Loucy (cell line): ENCODE measurements at regions not wholly inside any gene's neighbourhood (a gene's known extent, or its start where the extent isn't known, plus 50 kb on each side); places are given as distances from the start of the nearest gene placed in this dataset.
"Not testable (repeated sequence)": the region's sequence is repeated elsewhere in the genome, so short reads cannot be mapped to it uniquely, and the experiment has no call there.

Source experiments
- CTCF ChIP-seq: fragments of 200-600 bp; sonication (generic); conservative IDR thresholded peaks from 2 replicates; pipeline ENCODE4 v1.5.1; 2014; ENCODE audit warnings: mild to moderate bottlenecking, antibody characterized with exemption, low read length
- EZH2phosphoT487 ChIP-seq: fragments of 200-600 bp; IDR thresholded peaks from 2 replicates; pipeline ENCODE4 v1.6.1; 2018; ENCODE audit warnings: antibody characterized with exemption, mild to moderate bottlenecking, moderate library complexity, borderline replicate concordance

- not testable (repeated sequence) for TF ChIP-seq CTCF, EZH2phosphoT487
These were observed 78.4 kb upstream of the CDK13 start for GRCh38 chr7:39871610-39872009.
